H1 (cell line): ENCODE measurements at regions not wholly inside any gene's neighbourhood (a gene's known extent, or its start where the extent isn't known, plus 50 kb on each side); places are given as distances from the start of the nearest gene placed in this dataset.

Source experiments
- GABPA ChIP-seq: IDR thresholded peaks from 2 replicates; pipeline ENCODE4 v1.6.1; 2011; ENCODE audit warnings: mild to moderate bottlenecking, low read length, moderate library complexity, borderline replicate concordance; ENCODE audit not compliant: insufficient read depth
- HDAC2 ChIP-seq, 2 experiments: fragments of 300-600 bp in 1 of 2; sonication (generic) in 1 of 2; IDR thresholded peaks; 2 replicates each; pipeline ENCODE4 v1.6.1; 2011 to 2012; ENCODE audit warnings: low read depth in 2 of 2, low read length in 2 of 2, mild to moderate bottlenecking in 2 of 2, moderate library complexity in 2 of 2, borderline replicate concordance in 1 of 2, inconsistent platforms in 1 of 2
- JUND ChIP-seq: IDR thresholded peaks from 2 replicates; pipeline ENCODE4 v1.6.1; 2011; ENCODE audit warnings: mild to moderate bottlenecking, improper control_type of control experiment, low read length
- TAF1 ChIP-seq: IDR thresholded peaks from 2 replicates; pipeline ENCODE4 v1.6.1; 2011; ENCODE audit warnings: mild to moderate bottlenecking, low read depth, low read length
- TAF7 ChIP-seq: optimal IDR thresholded peaks from 2 replicates; pipeline ENCODE3; 2011; ENCODE audit warnings: low read depth, mild to moderate bottlenecking, inconsistent platforms, low read length, moderate library complexity, borderline replicate concordance
- TF ChIP-seq, protein P1 (sequence below): IDR thresholded peaks from 2 replicates; pipeline ENCODE4 v1.6.1; 2012; ENCODE audit warnings: low read length, inconsistent platforms

- TF ChIP-seq HDAC2 (IDR thresholded peaks at IDR 0.05; ENCODE audit: borderline replicate concordance in 1 of 2, low read depth in 2 of 2, low read length in 2 of 2) (no peak), TAF7 (no peak), GABPA (no peak), JUND (no peak), TAF1 (no peak)
- TF ChIP-seq, protein P1, sequence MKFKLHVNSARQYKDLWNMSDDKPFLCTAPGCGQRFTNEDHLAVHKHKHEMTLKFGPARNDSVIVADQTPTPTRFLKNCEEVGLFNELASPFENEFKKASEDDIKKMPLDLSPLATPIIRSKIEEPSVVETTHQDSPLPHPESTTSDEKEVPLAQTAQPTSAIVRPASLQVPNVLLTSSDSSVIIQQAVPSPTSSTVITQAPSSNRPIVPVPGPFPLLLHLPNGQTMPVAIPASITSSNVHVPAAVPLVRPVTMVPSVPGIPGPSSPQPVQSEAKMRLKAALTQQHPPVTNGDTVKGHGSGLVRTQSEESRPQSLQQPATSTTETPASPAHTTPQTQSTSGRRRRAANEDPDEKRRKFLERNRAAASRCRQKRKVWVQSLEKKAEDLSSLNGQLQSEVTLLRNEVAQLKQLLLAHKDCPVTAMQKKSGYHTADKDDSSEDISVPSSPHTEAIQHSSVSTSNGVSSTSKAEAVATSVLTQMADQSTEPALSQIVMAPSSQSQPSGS = no peak
These were observed 726.5 kb downstream of the SLC4A3 start (continued) for GRCh38 chr2:220353897-220354296.
